HG03159 (cell line): ENCODE measurements at regions not wholly inside any gene's neighbourhood (a gene's known extent, or its start where the extent isn't known, plus 50 kb on each side); places are given as distances from the start of the nearest gene placed in this dataset.

ENCODE experiments used
- ATAC-seq: cut with Tn5 transposase; IDR thresholded peaks from one replicate; pipeline ENCODE4 v1.9.1; 2021; ENCODE audit warnings: mild to moderate bottlenecking, moderate library complexity; ENCODE audit not compliant: unreplicated experiment

DNA sequence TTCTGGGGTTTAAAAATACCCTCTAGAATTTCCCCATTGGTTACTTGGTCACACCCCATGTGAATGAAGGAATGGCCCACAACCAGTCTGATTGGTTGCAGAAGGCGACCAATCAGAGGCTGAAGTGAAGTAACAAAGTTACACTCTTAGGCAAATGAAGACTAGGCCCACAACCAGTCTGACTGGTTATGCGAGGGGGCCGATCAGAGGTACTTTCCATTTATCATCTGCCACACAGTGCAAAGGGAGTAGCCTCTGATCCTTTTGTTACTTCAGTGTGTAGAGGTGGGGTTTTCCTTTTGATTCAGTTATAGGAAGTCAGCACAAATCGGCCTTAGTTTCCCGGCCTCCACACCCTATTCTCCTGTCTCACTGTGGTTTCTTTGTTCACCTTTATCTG lies 61.2 kb upstream of the SGK1 start:
- peak; percentile 87 for ATAC-seq

DNA sequence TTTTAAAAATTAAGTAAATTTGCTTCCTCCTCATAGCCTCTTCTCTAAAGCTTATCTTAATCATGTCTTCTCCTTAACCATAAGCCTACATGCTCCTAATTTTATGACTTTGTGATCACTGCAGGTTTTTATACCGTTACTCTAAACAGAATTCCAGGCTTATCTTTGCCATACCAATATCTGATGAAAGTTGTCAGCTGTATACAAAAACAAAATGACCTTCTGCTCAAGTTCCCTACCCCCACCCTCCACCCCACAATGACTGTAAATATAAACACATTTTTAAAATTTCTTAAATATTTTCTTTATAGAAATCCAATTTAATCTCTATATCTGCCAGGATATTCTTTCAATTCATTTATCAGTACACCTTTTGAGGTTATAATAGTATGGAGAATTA lies 60.5 kb upstream of the SGK1 start:
- no peak for ATAC-seq

DNA sequence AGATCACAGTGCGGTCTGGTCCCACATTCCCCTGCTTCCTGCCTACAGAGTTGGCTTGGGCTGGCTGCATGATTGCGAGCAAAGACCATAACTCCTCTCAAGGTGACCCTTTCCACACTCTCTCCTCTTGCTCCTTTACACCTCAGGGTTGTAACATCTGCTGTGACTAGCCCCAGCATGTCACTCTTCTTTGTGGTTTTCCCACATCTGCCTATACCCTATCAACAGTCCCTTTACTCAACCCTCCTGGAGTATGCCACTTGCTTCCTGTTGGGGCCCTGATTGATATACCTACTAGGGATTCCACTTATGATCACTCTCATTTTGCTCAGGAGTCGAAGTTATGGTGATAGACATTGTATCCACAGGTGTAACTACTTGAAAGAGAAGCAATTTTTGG lies 58.9 kb upstream of the SGK1 start:
- ATAC-seq, result no peak

DNA sequence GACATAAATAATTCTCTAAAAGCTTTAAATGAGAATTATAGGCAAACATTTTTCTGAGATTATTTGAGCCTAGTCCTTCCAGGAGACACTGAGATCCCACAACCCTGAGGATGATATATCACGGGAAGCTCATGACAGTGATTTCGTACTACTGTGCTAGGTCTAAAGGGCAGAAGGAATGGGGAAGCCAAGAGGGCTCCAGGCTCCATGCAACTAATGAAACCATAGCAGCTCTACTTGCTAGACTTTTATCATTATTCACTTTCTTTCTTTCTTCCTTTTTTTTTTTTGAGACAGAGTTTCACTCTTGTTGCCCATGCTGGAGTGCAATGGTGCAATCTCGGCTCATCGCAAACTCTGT lies 57.3 kb upstream of the SGK1 start:
- ATAC-seq, result no peak

DNA sequence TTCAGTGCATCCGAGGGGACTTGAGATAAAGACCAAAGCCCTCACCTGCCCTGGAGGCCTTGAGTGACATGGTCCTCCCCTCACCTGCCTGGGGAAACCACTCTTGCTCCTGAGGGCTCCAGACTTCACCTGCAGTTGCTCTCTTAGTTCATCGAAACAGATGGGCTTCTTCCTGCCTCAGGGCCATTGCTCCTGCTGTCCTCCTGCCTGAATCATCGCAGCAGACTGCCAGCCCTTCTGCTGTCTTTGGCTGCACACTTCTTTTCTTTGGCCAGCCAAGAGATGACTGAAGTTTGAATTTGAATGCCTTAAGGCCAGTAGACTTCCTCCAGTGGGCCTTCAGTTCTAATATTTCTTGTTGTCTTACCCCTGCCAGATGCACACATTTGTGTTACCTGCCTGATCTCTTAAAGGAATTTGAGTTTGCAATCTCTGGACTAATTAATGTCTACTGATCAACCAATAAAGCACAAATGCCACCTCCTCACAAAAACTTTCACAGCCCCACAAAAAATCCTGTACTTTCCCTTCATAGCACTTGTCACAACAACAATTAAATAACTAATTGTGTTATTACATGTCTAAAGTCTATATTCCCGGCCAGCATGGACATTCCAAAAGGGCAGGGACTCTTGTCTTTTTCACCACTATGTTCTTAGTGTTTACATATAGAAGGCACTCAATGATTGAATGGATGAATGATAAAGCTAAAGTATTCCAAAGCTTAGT lies 56.7 kb upstream of the SGK1 start:
- no peak for ATAC-seq

DNA sequence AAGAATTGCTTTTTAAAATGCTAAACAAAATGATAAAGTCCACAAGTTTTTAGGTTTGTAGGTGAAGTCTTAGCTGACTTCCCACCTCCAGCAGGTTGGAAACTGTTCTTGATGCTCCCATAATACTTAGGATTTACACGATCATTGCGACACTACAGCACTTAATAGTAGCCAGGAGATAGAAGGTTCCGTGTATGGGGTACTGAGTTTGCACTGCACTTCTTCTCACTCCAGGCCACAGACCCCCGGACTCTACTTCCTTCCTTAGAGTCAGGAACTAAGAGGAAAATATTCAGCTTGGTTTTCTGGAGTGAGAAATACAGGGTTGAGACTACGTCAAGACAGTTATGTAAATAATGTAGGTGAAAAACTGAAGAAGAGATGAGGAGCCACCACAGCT lies 56.1 kb upstream of the SGK1 start:
- ATAC-seq, result no peak

DNA sequence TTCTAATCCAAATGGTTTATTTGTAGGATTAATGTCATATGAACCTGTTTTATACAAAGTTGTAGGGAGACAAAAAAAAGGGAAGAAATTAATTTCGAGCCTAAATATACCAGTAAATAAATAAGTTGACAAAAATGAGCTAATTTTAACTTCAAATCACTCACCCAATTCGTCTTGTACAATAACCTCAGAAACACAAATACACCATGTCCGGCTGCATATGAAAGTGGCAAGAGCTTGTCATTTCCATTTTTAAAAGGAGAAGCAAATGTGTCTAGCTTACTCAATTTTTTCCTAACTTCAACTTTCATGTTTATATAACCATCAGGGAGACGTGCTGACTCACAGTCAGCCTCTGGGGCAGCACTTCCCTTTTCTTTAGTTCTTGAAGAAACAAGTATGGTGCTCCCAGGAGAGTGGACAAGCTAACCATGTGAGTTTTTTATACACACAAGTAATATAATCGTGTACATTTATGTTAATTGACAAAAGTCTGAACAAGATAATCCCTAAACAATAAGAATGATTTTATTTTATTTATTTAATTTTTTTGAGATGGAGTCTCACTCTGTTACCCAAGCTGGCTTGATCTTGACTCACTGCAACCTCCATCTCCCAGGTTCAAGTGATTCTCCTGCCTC lies 55.5 kb upstream of the SGK1 start:
- peak; percentile 88 for ATAC-seq

DNA sequence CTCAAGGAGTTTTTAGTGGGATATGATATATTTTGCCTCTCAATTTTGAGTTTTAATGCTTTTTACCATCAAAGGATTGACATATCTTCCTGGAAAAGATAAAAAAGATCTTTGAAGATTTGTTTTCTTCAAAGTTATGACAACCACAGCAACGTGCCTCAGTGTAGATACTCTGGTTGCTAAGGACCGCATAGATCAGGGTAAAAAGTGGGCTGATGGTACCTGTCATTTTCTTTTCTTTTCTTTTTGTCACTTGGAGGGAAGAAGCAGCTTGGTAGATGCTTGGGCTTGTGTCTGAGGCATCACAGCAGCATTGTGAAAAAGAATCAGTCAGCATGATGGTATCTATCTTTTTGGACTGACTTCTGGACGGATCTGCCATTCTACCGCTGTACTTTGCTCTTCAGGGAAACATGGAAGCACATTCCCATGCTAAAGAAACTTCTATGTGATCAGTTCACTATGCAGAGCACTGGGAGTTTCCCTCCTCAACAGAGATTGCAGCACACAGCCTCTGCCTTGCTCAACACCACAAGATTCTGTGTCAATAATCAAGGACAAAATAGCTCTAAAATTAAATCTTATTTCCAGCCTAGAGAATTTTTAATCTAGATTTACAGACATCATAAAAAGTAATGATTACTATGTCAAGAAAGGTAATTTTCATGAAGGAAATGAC lies 54.8 kb upstream of the SGK1 start:
- ATAC-seq, result no peak

DNA sequence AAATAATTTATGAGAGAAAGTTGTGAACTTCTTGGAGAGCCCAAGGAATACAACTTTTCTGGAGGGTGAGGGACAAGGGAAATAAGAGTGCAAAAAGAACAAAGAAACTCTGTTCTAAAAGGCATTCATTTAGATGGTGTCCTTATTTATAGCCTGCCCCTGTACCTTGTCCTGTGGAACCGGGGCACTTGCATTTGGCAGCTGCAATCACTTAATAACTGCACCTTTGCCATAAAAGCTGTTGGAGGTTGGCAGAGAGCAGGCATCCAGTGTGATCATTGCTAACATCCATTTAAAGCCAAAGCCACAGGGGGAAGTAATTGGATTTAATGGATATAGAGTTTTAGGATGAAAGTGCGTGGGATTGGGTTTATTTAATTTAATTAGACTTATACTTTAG lies 50.8 kb upstream of the SGK1 start:
- no peak for ATAC-seq
